ENCODE measurements at regions not wholly inside any gene's neighbourhood (a gene's known extent, or its start where the extent isn't known, plus 50 kb on each side); places are given as distances from the start of the nearest gene placed in this dataset.
"Not testable (repeated sequence)": the region's sequence is repeated elsewhere in the genome, so short reads cannot be mapped to it uniquely, and the experiment has no call there.

GRCh38 chr11:116366980-116367645 is 405.7 kb downstream of the BUD13 start:
- no peak overlapping the region for H3K4me3 ChIP-seq (ENCODE audit: low read length)
- no peak for TF ChIP-seq ZNF274 (IDR thresholded peaks at IDR 0.05; ENCODE audit: low read depth, low read length)

GRCh38 chr11:116366451-116366850 is 406.3 kb downstream of the BUD13 start:
- no peak overlapping the region for H3K4me3 ChIP-seq (ENCODE audit: low read length)
- no peak for TF ChIP-seq ZNF274 (IDR thresholded peaks at IDR 0.05; ENCODE audit: low read depth, low read length)

- H3K4me3 ChIP-seq (ENCODE audit: low read length) = not testable (repeated sequence)
Observed at GRCh38 chr11:116364925-116365324, 407.9 kb downstream of the BUD13 start.

GRCh38 chr11:116364348-116364747 is 408.4 kb downstream of the BUD13 start:
- no peak overlapping the region for H3K4me3 ChIP-seq (ENCODE audit: low read length)
- no peak for TF ChIP-seq ZNF274 (IDR thresholded peaks at IDR 0.05; ENCODE audit: low read depth, low read length)

GRCh38 chr11:116360221-116360941 is 412.4 kb downstream of the BUD13 start:
- H3K4me3 ChIP-seq (ENCODE audit: low read length) = no peak overlapping the region
- no peak for TF ChIP-seq ZNF274 (IDR thresholded peaks at IDR 0.05; ENCODE audit: low read depth, low read length)

GRCh38 chr11:116357784-116358544 is 414.8 kb downstream of the BUD13 start:
- H3K4me3 ChIP-seq (ENCODE audit: low read length) = no peak overlapping the region
- no peak for TF ChIP-seq ZNF274 (IDR thresholded peaks at IDR 0.05; ENCODE audit: low read depth, low read length)

GRCh38 chr11:116356451-116356850 is 416.3 kb downstream of the BUD13 start:
- no peak overlapping the region for H3K4me3 ChIP-seq (ENCODE audit: low read length)
- no peak for TF ChIP-seq ZNF274 (IDR thresholded peaks at IDR 0.05; ENCODE audit: low read depth, low read length)

- H3K4me3 ChIP-seq (ENCODE audit: low read length) = no peak overlapping the region
- TF ChIP-seq ZNF274 (IDR thresholded peaks at IDR 0.05; ENCODE audit: low read depth, low read length) = no peak
Observed at GRCh38 chr11:116355104-116355503, 417.7 kb downstream of the BUD13 start.

- no peak overlapping the region for H3K4me3 ChIP-seq (ENCODE audit: low read length)
- no peak for TF ChIP-seq ZNF274 (IDR thresholded peaks at IDR 0.05; ENCODE audit: low read depth, low read length)
Observed at GRCh38 chr11:116353589-116353988, 419.2 kb downstream of the BUD13 start.

- no peak for TF ChIP-seq ZNF274 (IDR thresholded peaks at IDR 0.05; ENCODE audit: low read depth, low read length)
Observed at GRCh38 chr11:116352881-116353280, 419.9 kb downstream of the BUD13 start.

GRCh38 chr11:116348226-116348625 is 424.6 kb downstream of the BUD13 start:
- no peak overlapping the region for H3K4me3 ChIP-seq (ENCODE audit: low read length)
- no peak for TF ChIP-seq ZNF274 (IDR thresholded peaks at IDR 0.05; ENCODE audit: low read depth, low read length)

More at GRCh38 chr11:116352881-116353280, 419.9 kb downstream of the BUD13 start:
- H3K4me3 ChIP-seq (ENCODE audit: low read length) = no peak overlapping the region

GRCh38 chr11:116345575-116345974 is 427.2 kb downstream of the BUD13 start:
- TF ChIP-seq ZNF274 (IDR thresholded peaks at IDR 0.05; ENCODE audit: low read depth, low read length) = no peak

GRCh38 chr11:116344601-116345000 is 428.2 kb downstream of the BUD13 start:
- TF ChIP-seq ZNF274 (IDR thresholded peaks at IDR 0.05; ENCODE audit: low read depth, low read length) = no peak
- H3K4me3 ChIP-seq (ENCODE audit: low read length) = no peak overlapping the region

More at GRCh38 chr11:116345575-116345974, 427.2 kb downstream of the BUD13 start:
- H3K4me3 ChIP-seq (ENCODE audit: low read length) = no peak overlapping the region

GRCh38 chr11:116343270-116343669 is 429.5 kb downstream of the BUD13 start:
- no peak overlapping the region for H3K4me3 ChIP-seq (ENCODE audit: low read length)
- TF ChIP-seq ZNF274 (IDR thresholded peaks at IDR 0.05; ENCODE audit: low read depth, low read length) = no peak

- TF ChIP-seq ZNF274 (IDR thresholded peaks at IDR 0.05; ENCODE audit: low read depth, low read length) = no peak
Observed at GRCh38 chr11:116342148-116342547, 430.6 kb downstream of the BUD13 start.

More at GRCh38 chr11:116342148-116342547, 430.6 kb downstream of the BUD13 start:
- no peak overlapping the region for H3K4me3 ChIP-seq (ENCODE audit: low read length)

All from GM08714 (cell line).